Neutrophil (primary cell): ENCODE measurements at regions not wholly inside any gene's neighbourhood (a gene's known extent, or its start where the extent isn't known, plus 50 kb on each side); places are given as distances from the start of the nearest gene placed in this dataset.

Source experiments
- H3K27ac ChIP-seq: fragments of 200-600 bp; sonication (generic); 2 replicates; pipeline ENCODE4 v1.5.1; 2016; ENCODE audit warnings: mild to moderate bottlenecking, moderate library complexity
- H3K27me3 ChIP-seq: fragments of 200-600 bp; sonication (generic); 2 replicates; pipeline ENCODE4 v1.6.0; 2016; ENCODE audit warnings: mild to moderate bottlenecking
- H3K36me3 ChIP-seq: fragments of 200-600 bp; sonication (generic); 2 replicates; pipeline ENCODE4 v1.5.1; 2017
- H3K4me1 ChIP-seq, 2 experiments: fragments of 200-600 bp in 1 of 2; sonication (generic) in 1 of 2; 1 replicate in 1 of 2; 2 replicates in 1 of 2; pipeline versions ENCODE4 v1.5.1 to v1.6.1; 2013 to 2016; ENCODE audit warnings: low read depth in 1 of 2, low read length in 1 of 2, mild to moderate bottlenecking in 1 of 2, moderate library complexity in 1 of 2; ENCODE audit not compliant: control insufficient read depth in 1 of 2, insufficient read depth in 1 of 2
- H3K4me3 ChIP-seq, 2 experiments: fragments of 200-600 bp in 1 of 2; sonication (generic) in 1 of 2; 1 replicate in 1 of 2; 2 replicates in 1 of 2; pipeline ENCODE4 v1.5.1; 2013 to 2016; ENCODE audit warnings: low read depth in 1 of 2, low read length in 1 of 2, mild to moderate bottlenecking in 1 of 2, moderate library complexity in 1 of 2
- H3K9me3 ChIP-seq: fragments of 200-600 bp; sonication (generic); 2 replicates; pipeline ENCODE4 v1.5.1; 2016
- TF ChIP-seq, protein P1 (sequence below): fragments of 200-600 bp; sonication (generic); IDR thresholded peaks from 2 replicates; pipeline ENCODE4 v1.5.1; 2016; ENCODE audit warnings: antibody characterized with exemption

DNA sequence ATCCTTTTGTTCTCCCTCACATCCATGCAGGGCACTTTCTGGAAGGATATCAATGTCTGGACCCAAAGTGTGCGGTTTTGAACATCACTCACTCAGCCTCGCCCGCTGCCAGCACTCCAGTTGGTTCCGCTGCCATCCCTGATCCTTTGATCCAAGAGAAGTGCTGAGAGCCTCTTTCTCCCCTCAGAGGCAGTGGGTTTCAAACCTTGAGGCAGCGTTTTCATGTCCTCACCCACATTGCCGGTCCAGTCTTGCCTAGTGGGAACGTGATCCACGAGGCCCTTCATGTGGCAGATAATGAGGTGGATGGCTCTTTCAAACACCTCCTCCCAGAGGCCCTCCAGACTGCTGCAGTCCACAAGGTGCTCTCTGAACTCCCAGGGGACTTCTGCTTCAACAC lies 122.2 kb downstream of the ACTL8 start:
- TF ChIP-seq, protein P1, sequence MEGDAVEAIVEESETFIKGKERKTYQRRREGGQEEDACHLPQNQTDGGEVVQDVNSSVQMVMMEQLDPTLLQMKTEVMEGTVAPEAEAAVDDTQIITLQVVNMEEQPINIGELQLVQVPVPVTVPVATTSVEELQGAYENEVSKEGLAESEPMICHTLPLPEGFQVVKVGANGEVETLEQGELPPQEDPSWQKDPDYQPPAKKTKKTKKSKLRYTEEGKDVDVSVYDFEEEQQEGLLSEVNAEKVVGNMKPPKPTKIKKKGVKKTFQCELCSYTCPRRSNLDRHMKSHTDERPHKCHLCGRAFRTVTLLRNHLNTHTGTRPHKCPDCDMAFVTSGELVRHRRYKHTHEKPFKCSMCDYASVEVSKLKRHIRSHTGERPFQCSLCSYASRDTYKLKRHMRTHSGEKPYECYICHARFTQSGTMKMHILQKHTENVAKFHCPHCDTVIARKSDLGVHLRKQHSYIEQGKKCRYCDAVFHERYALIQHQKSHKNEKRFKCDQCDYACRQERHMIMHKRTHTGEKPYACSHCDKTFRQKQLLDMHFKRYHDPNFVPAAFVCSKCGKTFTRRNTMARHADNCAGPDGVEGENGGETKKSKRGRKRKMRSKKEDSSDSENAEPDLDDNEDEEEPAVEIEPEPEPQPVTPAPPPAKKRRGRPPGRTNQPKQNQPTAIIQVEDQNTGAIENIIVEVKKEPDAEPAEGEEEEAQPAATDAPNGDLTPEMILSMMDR: no peak
- Histone ChIP-seq H3K4me1 (no peaks in the 10 kb centered on the region), H3K27ac (no peak overlapping the region), H3K27me3 (peaks cover 7% of the 10 kb centered on the region), H3K36me3 (no peaks in the 10 kb centered on the region), H3K9me3 (no peaks in the 10 kb centered on the region), H3K4me3 (no peak overlapping the region)

DNA sequence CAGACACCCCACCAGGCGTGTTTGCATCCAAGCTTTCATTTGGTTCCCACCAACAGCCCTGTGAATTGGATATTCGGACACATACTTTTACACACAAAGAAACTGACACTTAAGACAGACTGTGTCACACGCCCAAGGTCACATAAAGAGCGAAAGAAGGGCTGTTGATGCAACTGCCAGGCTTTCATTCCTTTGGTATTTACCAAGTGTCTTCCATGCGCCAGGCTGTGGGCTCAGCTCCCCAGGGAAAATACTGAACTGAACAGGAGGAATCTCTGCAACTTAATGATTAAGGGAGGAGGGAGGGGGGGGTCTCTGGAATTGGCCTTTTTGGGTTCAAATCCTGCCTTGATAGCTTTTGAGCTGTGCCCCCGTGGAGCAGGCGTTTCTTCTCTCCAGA lies 122.8 kb downstream of the ACTL8 start:
- Histone ChIP-seq H3K4me1 (no peaks in the 10 kb centered on the region), H3K27me3 (peaks cover 7% of the 10 kb centered on the region), H3K27ac (no peak overlapping the region), H3K36me3 (no peaks in the 10 kb centered on the region), H3K9me3 (no peaks in the 10 kb centered on the region), H3K4me3 (no peak overlapping the region)
- TF ChIP-seq, protein P1: no peak

DNA sequence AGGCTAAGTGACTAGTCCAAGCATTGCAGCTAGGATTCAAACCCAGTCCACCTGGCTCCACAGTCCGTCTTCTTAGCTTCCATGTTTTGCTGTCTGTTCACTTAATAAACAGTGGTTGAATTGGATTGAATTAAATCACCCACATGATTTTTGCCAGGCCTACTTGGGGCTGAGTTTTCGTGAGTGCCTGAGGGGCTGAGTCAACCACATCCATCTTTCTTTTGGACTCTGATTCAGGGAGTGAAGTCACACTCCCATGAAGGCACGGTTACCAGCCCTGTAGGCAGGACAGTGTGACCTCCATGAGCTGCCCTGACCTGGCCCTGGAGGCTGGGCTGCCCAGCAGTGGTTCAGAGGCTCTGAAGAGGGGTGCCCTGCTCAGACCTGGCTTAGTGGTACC lies 123.7 kb downstream of the ACTL8 start:
- peaks cover 7% of the 10 kb centered on the region for H3K27me3 ChIP-seq
- no peaks in the 10 kb centered on the region for H3K4me1 ChIP-seq
- no peaks in the 10 kb centered on the region for H3K36me3 ChIP-seq
- TF ChIP-seq, protein P1: no peak
- H3K4me3 ChIP-seq: no peak overlapping the region
- no peak overlapping the region for H3K27ac ChIP-seq
- H3K9me3 ChIP-seq: no peaks in the 10 kb centered on the region

DNA sequence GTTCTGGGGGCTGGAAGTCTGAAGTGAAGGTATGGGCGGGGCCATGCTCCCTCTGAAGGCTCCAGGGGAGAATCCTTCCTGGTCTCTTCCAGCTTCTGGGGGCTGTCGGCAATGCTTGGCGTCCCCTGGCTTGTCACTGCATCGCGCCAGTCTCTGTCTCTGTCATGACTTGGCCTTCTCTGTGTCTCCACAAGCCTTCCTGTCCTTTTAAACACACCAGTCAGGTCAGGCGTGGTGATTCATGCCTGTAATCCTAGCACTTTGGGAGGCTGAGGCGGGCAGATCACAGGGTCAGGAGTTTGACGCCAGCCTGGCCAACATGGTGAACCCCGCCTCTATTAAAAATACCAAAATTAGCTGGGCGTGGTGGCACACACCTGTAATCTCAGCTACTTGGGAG lies 125.3 kb downstream of the ACTL8 start:
- H3K4me1 ChIP-seq: no peaks in the 10 kb centered on the region
- H3K27me3 ChIP-seq: peaks cover 7% of the 10 kb centered on the region
- H3K36me3 ChIP-seq: no peaks in the 10 kb centered on the region
- no peak overlapping the region for H3K27ac ChIP-seq
- no peak overlapping the region for H3K4me3 ChIP-seq
- no peaks in the 10 kb centered on the region for H3K9me3 ChIP-seq
- TF ChIP-seq, protein P1: no peak

DNA sequence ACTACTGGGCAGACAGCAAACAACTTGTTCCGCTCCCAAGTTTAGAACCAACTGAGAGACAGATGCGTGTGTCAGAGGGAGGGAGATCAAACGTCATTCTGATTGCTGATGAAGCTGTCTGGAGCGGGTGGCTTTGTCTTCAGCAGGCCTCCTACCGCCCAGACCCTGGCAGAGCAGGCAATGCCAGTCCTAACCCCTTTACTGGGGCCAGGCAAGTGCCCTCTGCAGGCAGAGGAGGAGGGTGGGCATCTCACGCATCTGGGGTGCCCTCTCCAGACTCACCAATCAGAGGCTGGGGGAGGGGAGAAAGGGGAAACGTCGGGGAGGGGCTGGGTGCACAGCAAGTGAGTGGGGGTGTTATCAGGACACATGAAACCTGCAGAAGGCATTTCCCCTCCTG lies 126.6 kb downstream of the ACTL8 start:
- no peak overlapping the region for H3K27ac ChIP-seq
- H3K4me1 ChIP-seq: no peaks in the 10 kb centered on the region
- H3K4me3 ChIP-seq: no peak overlapping the region
- peaks cover 11% of the 10 kb centered on the region for H3K27me3 ChIP-seq
- no peaks in the 10 kb centered on the region for H3K9me3 ChIP-seq
- no peaks in the 10 kb centered on the region for H3K36me3 ChIP-seq
- TF ChIP-seq, protein P1: no peak

DNA sequence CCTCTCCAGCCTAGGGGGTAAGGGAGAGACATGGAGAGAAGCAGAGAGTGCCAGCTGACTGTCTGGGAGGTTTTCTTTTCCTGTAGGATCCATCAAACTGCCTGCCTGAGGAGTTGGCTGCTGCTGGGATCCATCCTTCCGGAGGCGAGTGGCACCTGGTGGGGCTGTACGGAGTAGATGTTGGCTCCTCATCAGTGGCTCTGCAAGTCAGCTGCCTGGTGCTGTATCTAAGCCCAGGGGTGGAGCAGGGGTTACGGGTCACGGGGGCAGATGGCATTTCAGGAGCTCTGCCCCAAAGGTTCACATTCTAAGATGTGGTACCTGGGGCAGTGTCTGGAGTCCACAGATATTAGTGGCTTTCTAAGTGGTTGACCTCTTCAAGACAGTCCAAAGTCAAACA lies 128.0 kb downstream of the ACTL8 start:
- H3K36me3 ChIP-seq: no peaks in the 10 kb centered on the region
- H3K4me1 ChIP-seq: no peaks in the 10 kb centered on the region
- no peaks in the 10 kb centered on the region for H3K9me3 ChIP-seq
- peaks cover 24% of the 10 kb centered on the region for H3K27me3 ChIP-seq
- no peak overlapping the region for H3K4me3 ChIP-seq
- H3K27ac ChIP-seq: no peak overlapping the region
- TF ChIP-seq, protein P1: no peak
